Stimulated activated CD8-positive, alpha-beta memory T cell treated with anti-CD3 and anti-CD28 coated beads, Interleukin-4, amount 100 ng/mL, for 48 hours (primary cell): ENCODE measurements at regions not wholly inside any gene's neighbourhood (a gene's known extent, or its start where the extent isn't known, plus 50 kb on each side); places are given as distances from the start of the nearest gene placed in this dataset.

Source experiments
- DNase-seq: peaks from one replicate; pipeline ENCODE4 v3.0.0-alpha.2; 2020

DNA sequence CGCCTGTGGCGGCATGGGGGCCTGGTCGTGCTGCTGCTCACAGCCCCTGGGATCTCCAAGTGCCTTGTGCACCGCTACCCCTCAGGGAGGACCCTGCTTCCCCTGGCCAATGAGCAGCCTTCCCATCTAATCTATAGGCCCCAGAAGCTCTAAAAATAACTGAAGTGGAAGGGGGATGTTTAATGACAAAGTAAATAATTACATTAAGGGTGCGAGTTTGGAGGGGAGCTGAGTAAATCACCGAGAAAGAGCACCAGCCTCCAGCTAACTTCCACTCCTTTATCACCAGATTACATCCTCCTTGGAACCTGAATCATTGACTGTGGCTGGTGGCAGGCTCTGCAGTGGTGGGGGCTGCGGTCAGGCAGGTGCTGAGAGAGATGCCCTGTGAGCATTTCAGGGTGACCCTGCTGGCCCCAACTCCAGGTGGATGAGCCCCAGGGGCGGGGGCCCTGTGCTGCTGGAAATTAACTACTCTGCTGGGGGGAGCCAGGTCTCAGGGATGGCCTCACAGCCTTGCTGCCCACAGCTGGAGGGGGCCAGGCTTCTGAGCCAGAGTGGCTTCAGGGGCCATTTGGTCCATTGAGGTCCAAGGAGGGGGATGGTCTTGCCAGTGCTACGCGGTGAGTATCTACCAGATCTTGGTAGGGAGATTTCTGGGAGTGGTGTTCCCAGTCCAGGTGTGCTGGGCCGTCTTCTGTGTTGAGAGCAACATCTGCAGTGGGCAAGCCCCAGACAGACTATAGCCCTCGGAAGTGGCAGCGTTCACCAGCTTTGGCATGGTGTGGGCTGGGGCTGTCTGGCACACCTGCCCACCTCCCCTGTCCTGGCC lies 74.2 kb downstream of the GLI2 start:
- no peak for DNase-seq

DNA sequence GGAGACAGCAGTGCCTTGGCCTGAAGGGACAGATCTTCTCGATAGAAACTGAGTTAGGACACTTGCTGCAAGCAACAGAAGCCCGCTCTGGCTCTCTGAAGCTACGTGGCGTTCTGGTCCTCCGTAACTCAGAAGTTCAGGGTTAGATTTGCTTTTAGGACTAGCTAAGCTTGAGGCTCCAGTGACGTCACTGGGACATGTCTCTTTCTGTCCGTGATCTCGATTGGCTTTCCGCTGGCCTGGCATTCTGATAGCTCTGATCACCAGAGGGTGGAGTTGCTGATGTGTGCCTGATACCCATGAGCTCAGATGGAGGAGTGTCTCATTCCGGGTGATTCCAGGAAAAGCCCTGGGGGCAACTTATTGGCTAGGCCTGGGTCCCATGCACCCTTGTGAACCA lies 75.0 kb downstream of the GLI2 start:
- DNase-seq: no peak

DNA sequence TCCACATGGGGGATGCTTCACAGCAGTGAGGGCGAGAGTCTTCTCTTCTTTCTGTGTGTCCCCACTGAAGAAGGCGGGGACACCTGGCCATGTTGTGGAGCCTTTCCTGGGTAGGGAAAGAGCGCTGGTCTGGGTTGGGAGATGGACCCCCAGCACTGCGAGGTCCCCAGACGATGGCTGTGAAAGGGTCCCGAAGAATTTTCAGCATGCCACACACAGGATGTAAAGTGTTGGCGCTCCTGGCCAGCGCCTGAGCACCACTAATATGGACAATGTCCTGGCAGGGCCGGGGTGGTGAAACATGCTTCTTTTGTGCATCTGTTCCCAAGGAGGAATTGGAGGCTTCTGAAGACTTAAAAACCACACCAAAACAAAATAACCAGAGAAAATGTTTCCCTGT lies 77.2 kb downstream of the GLI2 start:
- DNase-seq: no peak

DNA sequence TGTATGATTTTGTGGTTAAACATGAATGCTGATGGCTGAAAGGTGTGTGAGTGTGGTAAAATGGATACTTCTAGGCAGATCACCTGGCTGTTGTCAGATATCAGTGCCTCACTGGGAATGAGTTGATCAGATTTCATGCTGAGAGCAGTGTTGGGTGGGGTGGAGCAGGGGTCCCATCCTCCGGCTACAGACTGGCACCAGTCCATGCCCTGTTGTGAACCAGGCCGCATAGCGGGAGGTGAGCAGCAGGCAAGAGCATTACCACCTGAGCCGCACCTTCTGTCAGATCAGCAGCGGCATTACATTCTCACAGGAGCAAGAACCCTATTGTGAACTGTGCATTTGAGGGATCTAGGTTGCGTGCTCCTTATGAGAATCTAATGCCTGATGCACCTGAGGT lies 78.7 kb downstream of the GLI2 start:
- no peak for DNase-seq

DNA sequence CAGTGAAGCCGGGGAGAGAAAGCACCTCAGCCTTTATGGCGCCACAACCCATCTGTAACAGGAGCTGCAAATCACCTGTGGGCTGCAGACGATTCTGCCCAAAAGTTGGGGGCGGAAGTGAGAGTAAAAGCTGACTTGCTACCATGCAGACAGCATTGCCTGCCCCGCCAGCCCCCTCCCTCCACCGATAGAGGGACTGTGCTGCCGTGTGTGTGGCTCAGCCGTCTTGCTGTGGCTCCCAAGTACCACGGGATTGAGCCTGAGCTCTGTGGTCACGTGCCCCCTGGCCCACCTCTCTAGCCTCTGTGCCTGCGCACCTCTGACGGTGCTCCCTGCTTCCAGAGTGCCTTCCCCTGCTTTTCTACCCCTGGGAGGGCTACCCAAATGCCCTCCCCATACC lies 79.6 kb downstream of the GLI2 start:
- DNase-seq: no peak

DNA sequence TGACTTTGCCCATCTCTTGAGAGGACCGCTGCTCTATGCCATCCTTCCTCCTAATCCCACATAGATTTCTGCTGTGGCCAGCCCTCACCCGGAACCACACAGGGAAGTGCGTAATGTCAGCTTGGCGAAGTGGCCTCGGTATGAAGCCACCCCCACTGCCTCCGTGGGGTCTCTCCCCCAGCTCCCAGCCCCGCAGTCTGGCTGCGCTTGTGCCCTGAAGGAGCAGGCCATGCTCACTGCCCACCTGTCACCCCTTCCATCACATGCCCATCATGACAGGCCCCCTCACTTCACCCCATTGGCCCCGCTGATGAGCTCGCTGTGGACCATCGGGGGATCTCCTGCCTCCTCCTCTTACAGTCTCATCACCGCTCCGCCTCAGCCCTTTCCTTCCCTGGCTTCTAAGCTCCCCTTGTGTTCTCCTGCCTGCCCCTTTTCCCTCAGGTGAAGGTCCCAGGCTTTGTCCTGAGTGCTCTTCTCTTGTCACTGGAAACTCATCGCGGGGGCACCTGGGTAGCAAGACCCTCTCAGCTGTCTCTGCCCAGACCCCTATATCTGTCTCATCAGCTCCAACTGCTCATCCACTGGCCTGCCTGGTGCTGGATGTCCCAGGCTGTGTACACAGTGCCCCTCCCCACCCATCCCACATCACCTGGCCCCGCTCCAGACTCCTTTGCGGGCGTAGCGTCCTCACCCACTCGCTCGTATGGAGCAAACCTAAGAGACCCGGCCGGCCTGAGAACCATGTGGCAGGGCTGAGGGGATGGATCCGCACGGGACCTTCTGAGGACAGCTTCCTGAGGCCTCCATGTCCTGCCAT lies 81.7 kb downstream of the GLI2 start:
- DNase-seq: no peak

DNA sequence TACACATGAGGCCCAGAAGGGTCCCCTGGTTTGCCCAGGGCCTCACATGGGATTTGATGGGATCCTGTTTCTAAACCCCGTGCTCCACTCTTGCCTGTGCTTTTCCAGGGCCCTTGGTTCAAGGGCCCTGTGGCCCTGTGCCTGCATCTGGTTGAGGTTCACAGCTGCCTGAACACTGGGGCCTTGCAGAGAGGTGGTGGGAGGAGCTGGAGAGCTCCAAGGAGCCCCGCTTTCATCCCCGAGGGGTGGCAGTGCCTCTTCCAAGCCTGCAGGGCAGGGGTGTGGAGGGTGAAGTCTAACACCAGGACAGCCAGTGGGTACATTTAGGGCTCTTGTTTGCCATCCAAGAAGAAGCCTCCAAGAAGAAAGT lies 82.3 kb downstream of the GLI2 start:
- DNase-seq: no peak

DNA sequence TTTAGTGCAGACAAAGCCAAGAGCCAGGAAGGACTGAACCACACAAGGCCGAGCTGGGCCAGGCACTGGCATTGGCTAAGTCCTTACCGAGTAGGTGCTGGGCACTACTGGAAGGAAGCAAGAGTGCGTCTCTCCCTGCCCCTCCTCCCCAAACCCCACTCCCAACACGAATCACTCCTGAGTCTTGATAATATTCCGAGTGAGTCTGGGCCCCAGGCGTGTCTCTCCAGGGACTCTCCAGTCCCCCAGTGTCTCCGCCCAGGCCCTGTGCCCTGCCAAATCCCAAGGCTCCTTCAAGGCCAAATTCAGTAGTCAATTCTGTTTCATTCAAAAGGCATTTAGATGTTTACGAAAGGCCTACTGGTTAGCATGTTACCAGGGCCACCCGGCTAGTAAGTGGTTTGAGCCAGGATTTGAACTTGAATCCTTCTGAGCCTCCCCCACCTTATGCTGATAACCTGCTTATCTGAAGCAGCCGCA lies 82.8 kb downstream of the GLI2 start:
- no peak for DNase-seq

DNA sequence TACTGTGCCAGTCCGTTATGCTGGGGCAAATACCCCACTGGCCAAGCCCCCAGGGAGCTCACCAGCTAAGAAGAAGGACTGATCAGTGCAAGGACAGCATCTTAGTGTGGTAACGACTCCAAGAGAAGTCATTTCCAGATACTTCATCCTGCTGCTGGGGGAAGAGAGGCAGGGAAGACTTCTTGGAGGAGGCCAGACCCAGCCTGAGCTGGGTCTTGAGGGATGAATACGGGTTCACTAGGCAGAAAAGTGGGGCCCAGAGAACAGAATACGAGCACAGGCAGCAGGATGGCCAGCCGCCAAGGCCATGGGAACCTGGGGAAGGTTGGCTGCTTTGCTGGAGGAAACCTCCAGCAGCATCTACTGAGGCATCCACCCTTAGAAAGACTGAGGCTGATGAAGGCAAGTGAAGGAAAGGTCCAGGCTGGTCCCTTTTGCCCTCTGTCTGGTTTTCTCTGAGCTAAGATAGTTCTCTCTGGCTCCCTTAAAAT lies 84.1 kb downstream of the GLI2 start:
- DNase-seq: no peak

DNA sequence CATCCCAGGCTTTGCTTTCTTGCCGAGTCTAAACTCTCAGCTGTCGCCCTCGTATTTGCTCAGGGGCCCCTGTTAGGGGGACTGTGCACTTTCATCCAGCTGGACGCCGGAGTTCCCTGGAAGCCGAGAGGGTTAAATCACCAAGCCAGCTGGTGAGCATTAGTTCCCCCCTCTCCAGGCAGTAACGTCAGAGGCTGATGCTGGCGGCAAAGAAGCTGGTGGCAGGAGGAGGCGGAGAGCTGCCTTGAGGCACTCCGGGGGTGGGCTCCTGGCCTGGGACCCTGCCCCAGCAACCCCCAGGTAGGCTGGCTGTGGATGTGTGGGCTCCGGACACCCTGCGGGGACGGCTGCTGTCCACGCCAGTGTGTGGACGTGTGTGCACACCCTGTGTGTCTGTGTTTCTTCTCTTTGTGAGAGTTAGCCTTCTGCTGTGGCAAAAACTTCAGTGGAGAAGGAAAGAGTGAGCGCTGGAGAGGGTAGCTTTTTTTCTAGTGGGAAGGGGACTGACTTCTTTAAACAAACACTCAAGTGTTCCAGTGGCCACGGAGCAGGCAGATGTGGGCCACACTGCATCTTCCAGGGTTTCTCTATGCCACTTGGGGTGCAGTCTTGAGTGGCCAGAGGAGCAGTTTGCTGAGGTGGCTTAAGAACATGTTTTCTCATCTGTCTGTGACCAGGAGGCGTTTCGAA lies 84.7 kb downstream of the GLI2 start:
- no peak for DNase-seq

DNA sequence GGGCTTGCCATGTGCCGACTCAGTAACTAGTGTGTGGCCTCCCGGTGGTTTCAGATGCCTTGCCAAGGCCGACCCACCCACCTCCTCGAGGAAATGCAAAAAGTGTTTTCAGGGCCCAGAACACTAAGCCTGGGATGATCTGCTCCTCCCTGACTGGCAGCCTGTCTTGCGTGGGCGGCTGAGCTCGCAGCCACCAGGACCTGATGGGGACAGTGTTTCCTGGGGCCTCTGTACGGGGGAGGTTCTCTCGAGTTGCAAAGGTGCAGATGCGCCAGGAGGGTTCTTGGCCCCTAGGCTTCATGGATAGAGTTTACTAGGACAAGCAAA lies 85.2 kb downstream of the GLI2 start:
- no peak for DNase-seq

DNA sequence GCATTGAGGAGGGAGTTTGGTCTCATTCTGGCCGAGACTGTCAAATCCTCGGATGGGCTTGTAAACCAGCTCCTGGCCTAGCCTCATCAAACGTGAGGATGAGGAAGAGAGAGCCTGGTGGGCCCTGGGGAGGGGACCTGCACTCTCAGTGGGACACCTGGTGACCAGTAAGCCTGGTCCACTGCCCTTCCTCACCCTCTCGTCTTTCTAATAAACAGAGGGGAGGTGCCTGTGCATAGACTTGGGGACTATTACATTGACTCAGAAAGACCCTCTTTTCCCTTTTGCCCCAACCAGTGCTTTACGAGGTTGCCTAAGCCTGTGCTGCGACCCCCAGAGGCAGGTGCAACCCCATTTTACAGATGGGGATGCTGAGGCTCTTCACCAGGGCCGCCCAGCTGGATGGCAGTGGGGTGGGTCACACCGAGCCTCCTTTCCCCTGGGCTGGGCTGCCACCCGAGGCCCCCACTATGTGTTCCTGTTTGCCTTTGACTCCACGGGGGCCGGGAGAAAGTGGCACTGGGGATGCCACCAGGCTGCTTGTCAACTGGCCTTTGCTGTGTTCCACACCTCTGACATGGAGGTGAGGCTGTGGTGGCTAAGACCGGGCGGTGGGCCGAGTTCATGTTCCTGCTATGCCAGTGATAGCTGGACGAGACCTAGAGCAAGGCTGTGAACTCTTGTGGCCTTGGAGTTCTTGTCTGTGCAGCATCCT lies 85.9 kb downstream of the GLI2 start:
- DNase-seq: no peak

DNA sequence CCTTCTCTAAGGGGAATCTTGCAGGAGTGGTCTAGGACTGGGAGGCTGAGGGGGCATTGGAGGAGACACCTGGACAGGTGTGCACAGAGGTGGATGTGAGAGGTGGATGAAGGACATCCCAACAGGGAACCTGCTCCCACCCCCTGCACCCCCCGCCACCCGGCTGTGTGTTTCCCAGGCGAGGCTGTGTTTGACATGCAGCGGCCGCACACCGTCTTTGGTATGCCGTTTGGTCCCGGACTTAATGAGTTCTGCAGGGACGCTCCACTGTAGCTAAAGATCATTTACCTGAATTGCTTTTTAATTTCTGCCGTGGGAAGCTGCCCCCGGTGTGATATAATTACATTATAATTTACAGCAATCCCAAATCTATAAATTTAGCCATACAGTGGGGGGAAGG lies 87.3 kb downstream of the GLI2 start:
- DNase-seq: no peak

DNA sequence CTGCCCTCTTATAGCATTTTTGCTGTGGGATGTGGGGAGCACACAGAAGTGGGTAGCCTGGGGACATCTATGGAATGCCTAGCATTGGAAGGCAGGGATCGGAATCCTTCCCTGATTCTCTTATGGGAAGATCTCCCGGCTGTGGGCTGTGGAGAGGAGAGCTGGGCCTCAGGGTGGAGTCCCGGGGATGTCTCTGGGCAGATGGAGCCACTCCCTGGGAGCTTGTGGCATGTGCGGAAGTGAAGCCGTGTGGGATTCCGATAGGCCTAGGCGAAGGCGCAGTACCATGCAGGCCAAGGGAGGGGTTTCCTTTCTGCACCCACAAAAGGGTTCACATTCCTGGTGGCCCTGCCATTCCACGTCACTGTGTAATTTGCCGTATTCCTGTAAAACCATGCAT lies 87.9 kb downstream of the GLI2 start:
- DNase-seq: no peak

DNA sequence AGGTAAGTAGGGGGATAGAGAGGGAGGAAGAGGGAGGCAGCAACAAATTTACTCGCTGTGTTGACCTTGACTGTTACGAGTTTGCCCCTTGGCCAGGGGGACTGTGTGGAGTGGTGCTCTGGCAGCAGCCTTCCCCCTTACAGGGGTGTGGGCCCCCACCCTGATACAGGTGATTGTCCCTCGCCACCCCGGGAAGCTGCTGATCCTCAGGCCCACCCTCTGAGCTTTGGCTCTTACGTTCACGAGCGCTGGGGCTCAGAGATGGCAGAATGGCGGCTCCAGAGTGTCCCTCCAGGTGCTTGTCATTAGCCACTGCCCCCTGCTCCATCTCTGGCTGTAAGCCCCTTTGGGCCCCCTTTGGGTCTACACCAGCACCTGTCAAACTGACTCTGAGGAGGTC lies 88.6 kb downstream of the GLI2 start:
- no peak for DNase-seq

DNA sequence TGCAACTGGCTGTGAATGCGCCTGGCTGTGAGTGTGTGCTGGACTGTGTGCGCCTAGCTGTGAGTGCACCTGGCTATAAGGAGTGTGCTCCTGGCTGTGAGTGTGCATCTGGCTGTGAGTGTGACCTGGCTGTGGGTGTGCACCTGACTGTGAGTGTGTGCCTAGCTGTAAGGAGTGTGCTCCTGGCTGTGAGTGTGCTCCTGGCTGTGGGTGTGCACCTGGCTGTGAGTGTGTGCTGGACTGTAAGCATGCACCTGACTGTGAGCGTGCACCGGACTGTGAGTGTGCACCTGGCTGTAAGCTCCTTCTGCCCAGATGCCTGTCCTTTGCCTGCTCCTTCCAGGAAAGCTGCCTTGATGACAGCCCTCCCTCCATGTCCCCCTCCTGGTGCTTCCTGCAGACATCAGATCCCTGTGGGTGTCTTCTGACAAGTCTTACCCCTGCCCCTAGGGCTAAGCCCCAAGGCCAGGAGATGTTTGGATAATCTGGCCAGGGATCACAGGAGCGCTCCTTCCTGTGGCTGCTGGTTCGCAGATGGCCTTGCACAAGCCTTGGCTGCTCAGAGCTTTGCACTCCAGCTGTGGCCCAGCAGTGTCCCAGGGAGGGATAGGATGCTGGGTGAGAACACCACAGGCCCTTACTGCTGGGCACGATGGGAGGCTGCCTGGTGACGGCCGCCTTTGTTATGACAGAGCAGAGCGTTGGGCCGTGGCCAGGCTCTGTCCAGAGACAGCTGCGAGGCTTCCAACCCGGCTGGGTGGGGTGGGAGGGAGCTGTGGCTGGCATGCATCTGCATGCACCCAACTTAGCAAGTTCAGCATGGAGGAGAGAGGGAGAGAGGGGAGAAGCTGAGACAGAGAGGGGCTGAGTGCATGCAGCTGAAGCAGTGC lies 89.9 kb downstream of the GLI2 start:
- DNase-seq: no peak

DNA sequence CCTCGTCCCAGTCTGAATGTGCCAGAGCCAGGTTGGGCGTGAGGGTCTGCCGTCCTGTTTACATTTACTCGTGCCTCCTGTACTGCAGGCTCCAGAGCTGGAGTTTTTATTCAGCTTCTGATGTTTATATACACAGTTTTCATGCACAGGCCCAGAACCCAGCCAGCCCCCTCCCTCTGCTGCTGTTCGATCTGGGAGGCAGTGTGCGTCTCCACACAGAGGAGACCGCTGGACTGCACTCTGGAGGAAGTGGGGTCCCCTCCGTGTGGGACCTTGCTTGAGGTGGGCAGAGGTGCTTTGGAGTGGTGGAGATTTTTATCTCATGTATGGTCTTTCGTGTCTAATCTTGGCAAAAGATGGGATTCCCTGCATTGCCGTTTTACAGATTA lies 90.6 kb downstream of the GLI2 start:
- DNase-seq: no peak

DNA sequence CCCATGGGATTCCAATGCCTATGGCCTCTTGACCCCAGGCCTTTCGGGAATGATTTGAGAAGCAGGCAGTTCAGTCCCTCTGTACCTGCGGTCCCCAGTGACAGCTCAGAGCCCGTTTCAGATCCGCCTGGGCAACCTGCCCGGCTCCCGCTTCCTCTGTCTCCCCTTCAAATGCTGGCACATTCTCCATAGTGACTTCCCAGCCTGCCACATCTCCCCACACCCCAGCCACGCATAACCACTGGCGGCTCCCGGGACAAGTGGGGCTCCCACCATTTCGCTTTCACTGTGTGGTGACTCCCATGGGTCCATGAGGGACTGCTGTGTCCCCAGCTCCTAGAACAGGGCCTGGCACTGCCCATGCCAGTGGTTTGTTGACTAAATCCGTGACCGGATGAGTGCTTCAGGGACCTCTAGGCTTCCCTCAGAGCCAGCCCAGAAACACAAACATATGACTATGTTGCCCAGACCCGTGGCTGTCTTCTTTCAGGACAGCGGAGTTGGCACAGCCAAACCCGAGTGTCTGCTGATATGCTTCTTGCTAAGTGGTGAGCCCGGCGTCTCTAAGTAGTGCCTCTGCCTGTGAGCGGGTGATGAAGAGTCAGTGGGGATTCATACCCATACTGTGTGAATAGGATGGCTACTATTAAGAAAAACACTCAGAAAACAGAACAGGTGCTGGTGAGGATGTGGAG lies 91.2 kb downstream of the GLI2 start:
- no peak for DNase-seq

DNA sequence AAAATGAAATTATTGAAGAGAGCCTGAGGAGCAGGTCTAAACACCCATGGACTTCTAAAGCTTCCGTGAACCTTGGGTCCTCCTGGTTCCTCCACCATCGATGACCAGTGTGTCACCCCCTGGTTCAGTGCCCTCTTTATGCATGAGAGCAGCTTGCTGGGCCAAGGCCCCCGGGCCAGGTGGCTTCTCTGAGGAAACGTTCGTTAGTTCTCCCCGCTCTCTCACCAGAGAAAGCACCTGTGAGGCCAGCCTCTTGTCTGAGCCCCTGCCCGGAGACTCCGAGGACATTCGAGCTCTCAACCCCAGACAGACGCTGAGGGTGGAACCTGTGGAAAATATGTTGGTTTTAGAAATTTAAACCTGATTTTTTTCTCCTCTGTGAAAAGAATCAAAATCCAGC lies 92.4 kb downstream of the GLI2 start:
- DNase-seq: no peak

DNA sequence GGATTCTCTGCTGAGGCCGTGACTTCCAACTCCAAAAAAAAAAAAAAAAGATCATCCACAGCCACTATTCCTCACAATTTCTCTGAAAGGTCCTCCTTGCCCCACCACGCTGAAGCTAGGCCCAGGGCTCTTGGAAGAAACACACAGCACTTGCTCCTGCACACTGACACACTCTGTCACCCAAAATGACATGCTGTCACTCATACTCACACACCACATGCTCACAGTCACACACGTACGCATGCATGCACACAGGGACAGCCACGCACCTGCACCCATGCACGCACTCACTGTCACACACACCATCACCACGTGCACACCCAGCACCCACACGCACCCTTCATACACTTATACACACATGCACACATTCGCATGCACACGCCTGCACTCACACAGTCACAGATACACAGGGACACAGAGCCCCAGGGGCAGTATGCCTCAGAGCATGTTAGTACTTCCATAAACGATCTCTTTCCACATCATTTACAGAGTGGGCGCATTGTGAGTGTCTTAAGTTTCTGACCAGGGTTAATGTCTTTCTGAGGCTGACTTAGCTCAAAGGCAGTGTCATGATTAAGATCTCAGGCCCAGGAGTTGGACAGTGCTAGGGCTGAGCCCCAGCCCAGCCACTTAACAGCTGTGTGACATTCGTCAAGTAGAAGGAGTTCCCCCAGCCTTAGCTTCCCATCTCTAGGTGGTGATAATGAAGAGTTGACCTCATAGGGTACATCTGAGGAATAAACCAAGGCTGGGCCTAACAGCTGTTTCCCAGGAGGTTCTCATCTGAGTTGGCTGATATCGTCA lies 93.4 kb downstream of the GLI2 start:
- no peak for DNase-seq

DNA sequence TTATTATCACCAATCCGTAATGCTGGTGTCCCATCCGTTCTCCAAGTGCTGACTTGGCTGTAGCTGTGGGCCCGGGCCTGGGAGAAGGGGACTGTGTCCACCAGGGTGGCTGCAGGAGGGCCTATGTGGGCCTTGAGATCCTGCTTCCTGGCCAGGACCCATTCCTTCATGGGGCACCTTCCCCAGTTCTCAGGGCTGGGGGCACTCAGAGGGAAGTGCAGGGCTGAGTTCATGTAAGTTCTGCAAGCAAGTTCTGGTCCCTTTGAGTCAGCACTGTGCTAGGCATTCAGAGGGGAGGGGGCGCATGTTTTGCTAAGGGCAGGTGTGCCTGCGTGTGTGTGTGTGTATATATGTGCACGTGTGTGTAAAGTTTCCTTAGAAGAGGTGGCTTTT lies 94.0 kb downstream of the GLI2 start:
- DNase-seq: no peak
